Kidney (tissue), 13 donors: ENCODE measurements at regions not wholly inside any gene's neighbourhood (a gene's known extent, or its start where the extent isn't known, plus 50 kb on each side); places are given as distances from the start of the nearest gene placed in this dataset.
A peak's percentile ranks its signal among the peaks of the same experiment; 100 is the strongest.

Source experiments
- DNase-seq, 5 donors: peaks; one replicate each; pipeline ENCODE4 v3.0.0-alpha.2; 2013 to 2020
- FAIRE-seq: peaks from 2 replicates; lab custom pipeline; 2012; peaks lifted over from hg19 to GRCh38; lab: Jason Lieb, UNC
- H3K27ac ChIP-seq, 2 donors: one replicate each; pipeline ENCODE4 v1.7.0; 2013; ENCODE audit warnings: low read depth in 2 of 2, low read length in 2 of 2, inconsistent platforms in 1 of 2
- H3K27me3 ChIP-seq: one replicate; pipeline ENCODE4 v1.7.1; 2013; ENCODE audit warnings: low read length, inconsistent platforms; ENCODE audit not compliant: control insufficient read depth, insufficient read depth
- H3K36me3 ChIP-seq, 3 donors: one replicate each; pipeline versions ENCODE4 v1.7.0 to v1.7.1; 2013; ENCODE audit warnings: low read length in 3 of 3, control low read depth in 1 of 3, inconsistent platforms in 1 of 3; ENCODE audit not compliant: insufficient read depth in 3 of 3, control insufficient read depth in 2 of 3
- H3K4me1 ChIP-seq, 3 donors: one replicate each; pipeline versions ENCODE4 v1.7.0 to v1.7.1; 2013; ENCODE audit warnings: low read length in 3 of 3, inconsistent platforms in 1 of 3, low read depth in 1 of 3; ENCODE audit not compliant: control insufficient read depth in 2 of 3, insufficient read depth in 2 of 3
- H3K4me3 ChIP-seq, 3 donors: one replicate each; pipeline versions ENCODE4 v1.7.0 to v1.8.1; 2013; ENCODE audit warnings: low read length in 3 of 3, control low read depth in 1 of 3, inconsistent platforms in 1 of 3
- H3K9ac ChIP-seq, 3 donors: one replicate each; pipeline versions ENCODE4 v1.7.0 to v1.7.1; 2013; ENCODE audit warnings: low read length in 3 of 3, control low read depth in 1 of 3, inconsistent platforms in 1 of 3
- H3K9me3 ChIP-seq, 3 donors: one replicate each; pipeline versions ENCODE4 v1.7.0 to v1.7.1; 2013; ENCODE audit warnings: low read length in 3 of 3, control low read depth in 1 of 3, inconsistent platforms in 1 of 3; ENCODE audit not compliant: control insufficient read depth in 2 of 3, insufficient read depth in 1 of 3
- CTCF ChIP-seq: IDR thresholded peaks from 3 replicates; pipeline ENCODE4 v1.5.1; 2012; ENCODE audit warnings: mild to moderate bottlenecking, moderate library complexity, borderline replicate concordance; ENCODE audit not compliant: insufficient read depth; ENCODE audit errors: extremely low read depth
- intact Hi-C: fragments of 100-400 bp; cut with DNase I; formaldehyde crosslinking; loops from one replicate; pipeline ENCODE4 v1.11.1; 2022
- donor health status: control.
- donor health status: control.
- donor health status: control.
- donor health status: control.
- donor health status: control.
- donor health status: DM: yes; HTN: yes; CAD: no.
- donor health status: Normal renal cell carcinoma (clear cell type).

GRCh38 chr17:77330602-77331081 is 189.9 kb downstream of the SEC14L1 start:
- Histone ChIP-seq H3K9ac (no peak overlapping the region), H3K27me3 (no peaks in the 10 kb centered on the region), H3K27ac (no peak overlapping the region), H3K4me3 (no peak overlapping the region), H3K9me3 (no peaks in the 10 kb centered on the region), H3K36me3 (no peaks in the 10 kb centered on the region), H3K4me1 (peaks cover 0 to 7% (median 0%) of the 10 kb centered on the region in 3 donors)
- intact Hi-C loops: loop anchor here (5.0 to 10.0 kb wide), 2 partner anchors 104 to 162 kb away; no protein-coding TSS in a partner anchor
- no peak for FAIRE-seq
- peak in 2 of 5 donors; percentile 30 to 59 for DNase-seq
- no peak for TF ChIP-seq CTCF

GRCh38 chr17:77331301-77331864 is 190.6 kb downstream of the SEC14L1 start:
- FAIRE-seq (no peak), DNase-seq (peak; percentile 92 to 96 (median 94))
- peak; percentile 94 for TF ChIP-seq CTCF
- Histone ChIP-seq H3K9me3 (no peaks in the 10 kb centered on the region), H3K36me3 (no peaks in the 10 kb centered on the region), H3K4me3 (peak overlapping the region in 1 of 3 donors; percentile 25), H3K27ac (no peak overlapping the region), H3K9ac (peak overlapping the region in 1 of 3 donors; percentile 43), H3K4me1 (peaks cover 0 to 4% (median 0%) of the 10 kb centered on the region in 3 donors), H3K27me3 (no peaks in the 10 kb centered on the region)
- intact Hi-C loops: loop anchor here (5.0 to 10.0 kb wide), 2 partner anchors 103 to 161 kb away; no protein-coding TSS in a partner anchor

GRCh38 chr17:77332034-77332971 is 191.5 kb downstream of the SEC14L1 start:
- FAIRE-seq (no peak), DNase-seq (peak in 2 of 5 donors; percentile 23 to 59)
- intact Hi-C loops: loop anchor here (5.0 to 10.0 kb wide), 2 partner anchors 102 to 160 kb away; no protein-coding TSS in a partner anchor
- no peaks in the 10 kb centered on the region for H3K36me3 ChIP-seq
- H3K4me1 ChIP-seq: peaks cover 0 to 4% (median 0%) of the 10 kb centered on the region in 3 donors
- H3K9ac ChIP-seq: no peak overlapping the region
- no peak overlapping the region for H3K27ac ChIP-seq
- peaks cover 0 to 7% (median 0%) of the 10 kb centered on the region in 3 donors for H3K9me3 ChIP-seq
- H3K4me3 ChIP-seq: no peak overlapping the region
- H3K27me3 ChIP-seq: no peaks in the 10 kb centered on the region
- TF ChIP-seq CTCF: no peak
